Esophagus muscularis mucosa (tissue), 4 donors: ENCODE measurements at regions not wholly inside any gene's neighbourhood (a gene's known extent, or its start where the extent isn't known, plus 50 kb on each side); places are given as distances from the start of the nearest gene placed in this dataset.

Source experiments
- EP300 ChIP-seq: sonication (generic); formaldehyde crosslinking; IDR thresholded peaks from one replicate; pipeline ENCODE4 v1.6.1; 2017; ENCODE audit warnings: antibody characterized with exemption
- POLR2A ChIP-seq: fragments of 450-650 bp; IDR thresholded peaks from one replicate; pipeline ENCODE4 v1.6.1; 2017; ENCODE audit warnings: antibody characterized with exemption, moderate library complexity, mild to moderate bottlenecking, low read depth
- POLR2AphosphoS5 ChIP-seq, 2 donors: sonication (generic); formaldehyde crosslinking; IDR thresholded peaks; one replicate each; pipeline ENCODE4 v1.6.1; 2017; ENCODE audit warnings: antibody characterized with exemption in 2 of 2
- TF ChIP-seq, protein P1 (sequence below), 3 experiments: fragments of 200-600 bp in 2 of 3; fragments of 450-650 bp in 1 of 3; sonication (generic) in 2 of 3; IDR thresholded peaks; one replicate each; pipeline ENCODE4 v1.5.1; 2017 to 2019; ENCODE audit warnings: antibody characterized with exemption in 3 of 3, mild to moderate bottlenecking in 2 of 3, moderate library complexity in 1 of 3

DNA sequence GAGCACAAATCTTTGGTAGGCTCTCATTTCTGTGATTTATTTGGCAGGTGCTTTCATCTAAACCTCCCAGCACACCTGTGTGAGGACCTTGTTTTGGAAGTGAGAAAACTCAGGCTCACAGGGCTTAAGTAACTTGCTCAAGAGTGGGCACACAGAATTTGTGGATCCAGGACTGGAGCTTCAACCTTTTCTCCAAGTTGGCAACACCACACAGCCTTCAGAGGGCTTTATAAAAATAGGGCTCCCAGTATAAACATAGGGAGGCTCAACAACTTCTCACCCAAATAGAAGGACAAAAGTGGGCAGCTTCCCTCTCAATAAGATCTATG lies 182.2 kb upstream of the NEBL start:
- TF ChIP-seq POLR2AphosphoS5 (IDR thresholded peaks at IDR 0.05) (no peak), POLR2A (no peak), EP300 (no peak)
- TF ChIP-seq, protein P1, sequence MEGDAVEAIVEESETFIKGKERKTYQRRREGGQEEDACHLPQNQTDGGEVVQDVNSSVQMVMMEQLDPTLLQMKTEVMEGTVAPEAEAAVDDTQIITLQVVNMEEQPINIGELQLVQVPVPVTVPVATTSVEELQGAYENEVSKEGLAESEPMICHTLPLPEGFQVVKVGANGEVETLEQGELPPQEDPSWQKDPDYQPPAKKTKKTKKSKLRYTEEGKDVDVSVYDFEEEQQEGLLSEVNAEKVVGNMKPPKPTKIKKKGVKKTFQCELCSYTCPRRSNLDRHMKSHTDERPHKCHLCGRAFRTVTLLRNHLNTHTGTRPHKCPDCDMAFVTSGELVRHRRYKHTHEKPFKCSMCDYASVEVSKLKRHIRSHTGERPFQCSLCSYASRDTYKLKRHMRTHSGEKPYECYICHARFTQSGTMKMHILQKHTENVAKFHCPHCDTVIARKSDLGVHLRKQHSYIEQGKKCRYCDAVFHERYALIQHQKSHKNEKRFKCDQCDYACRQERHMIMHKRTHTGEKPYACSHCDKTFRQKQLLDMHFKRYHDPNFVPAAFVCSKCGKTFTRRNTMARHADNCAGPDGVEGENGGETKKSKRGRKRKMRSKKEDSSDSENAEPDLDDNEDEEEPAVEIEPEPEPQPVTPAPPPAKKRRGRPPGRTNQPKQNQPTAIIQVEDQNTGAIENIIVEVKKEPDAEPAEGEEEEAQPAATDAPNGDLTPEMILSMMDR (IDR thresholded peaks at IDR 0.05): no peak
